ENCODE measurements at regions not wholly inside any gene's neighbourhood (a gene's known extent, or its start where the extent isn't known, plus 50 kb on each side); places are given as distances from the start of the nearest gene placed in this dataset.
A peak's percentile ranks its signal among the peaks of the same experiment; 100 is the strongest.

DNA sequence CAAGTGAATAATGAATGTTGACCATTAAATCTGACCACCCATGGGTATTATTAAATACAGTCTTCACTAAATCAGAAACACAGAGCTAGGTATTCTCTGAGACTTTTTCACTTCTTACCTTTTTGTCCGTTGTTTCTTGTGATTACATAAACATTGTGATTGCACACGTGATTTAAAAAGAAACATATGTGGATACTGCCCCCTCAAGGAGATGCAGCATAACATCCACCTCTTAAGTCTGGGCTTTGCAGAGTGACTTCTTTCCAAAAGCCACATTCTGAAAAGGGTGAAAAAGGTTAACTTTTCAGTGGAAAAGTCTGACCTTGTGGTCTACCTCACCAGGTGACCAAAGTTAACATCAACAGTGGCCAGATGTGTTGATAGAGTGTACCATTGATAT lies 185.5 kb upstream of the FAR2 start:
- no peak for DNase-seq
- H3K27me3 ChIP-seq, result no peaks in the 10 kb centered on the region
- H3K36me3 ChIP-seq, result no peaks in the 10 kb centered on the region
- peaks cover 0 to 11% (median 6%) of the 10 kb centered on the region in 4 donors for H3K4me1 ChIP-seq
- no peak overlapping the region for H3K4me3 ChIP-seq
- intact Hi-C loops (cut with DNase I), result no loop called here
- H3K9me3 ChIP-seq, result no peaks in the 10 kb centered on the region
- no peak overlapping the region for H3K27ac ChIP-seq
- no peak for TF ChIP-seq POLR2A (IDR thresholded peaks at IDR 0.05)
- 23 to 25% methylated on average over 2 of the region's 2 CpGs for WGBS, 2 donors

DNA sequence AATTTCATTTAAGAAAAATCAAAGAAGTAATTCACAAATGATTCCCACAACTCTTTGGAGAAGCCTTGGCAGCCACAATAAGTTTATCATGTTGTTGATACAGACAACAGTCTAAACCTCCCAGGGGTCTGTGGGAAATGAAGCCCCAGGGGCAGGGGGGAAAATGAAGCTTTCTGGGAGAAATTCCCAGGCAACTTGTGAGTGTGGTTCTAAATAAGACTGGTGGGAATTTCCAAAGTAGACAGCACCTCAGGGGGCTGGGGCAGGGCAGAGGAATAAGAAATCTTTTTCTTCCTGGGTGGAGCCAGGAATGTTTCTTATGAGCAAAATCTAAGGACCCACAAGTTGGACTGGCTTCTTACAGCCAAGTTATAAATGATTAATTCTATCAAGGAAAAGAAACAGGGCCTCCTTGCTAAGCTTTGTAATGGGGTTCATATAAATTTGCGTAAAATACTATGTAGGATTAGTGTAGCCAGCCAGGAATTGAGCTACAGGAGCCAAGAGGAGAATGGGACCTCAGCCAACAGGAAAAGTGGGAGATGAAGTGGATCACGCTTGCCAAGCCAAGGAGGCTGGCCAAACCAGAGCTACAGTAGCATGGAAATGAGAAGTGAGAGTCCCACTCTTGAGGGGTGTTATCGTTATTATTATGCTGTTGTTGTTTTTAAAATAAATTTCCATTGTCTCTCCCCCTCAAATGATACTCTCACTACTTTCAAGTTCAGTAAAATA lies 182.9 kb upstream of the FAR2 start:
- DNase-seq, result peak; percentile 64
- 21 to 58% methylated on average over 3 of the region's 3 CpGs for WGBS, 2 donors
- TF ChIP-seq EP300 (IDR thresholded peaks at IDR 0.05), result no peak
- no peak for TF ChIP-seq POLR2A (IDR thresholded peaks at IDR 0.05)
- H3K27me3 ChIP-seq, result no peaks in the 10 kb centered on the region
- no peak overlapping the region for H3K4me3 ChIP-seq
- H3K4me1 ChIP-seq, result peaks cover 0 to 11% (median 6%) of the 10 kb centered on the region in 4 donors
- H3K9me3 ChIP-seq, result no peaks in the 10 kb centered on the region
- peak overlapping the region in 1 of 4 donors; percentile 7 for H3K27ac ChIP-seq
- intact Hi-C loops (cut with DNase I), result no loop called here
- H3K36me3 ChIP-seq, result no peaks in the 10 kb centered on the region

DNA sequence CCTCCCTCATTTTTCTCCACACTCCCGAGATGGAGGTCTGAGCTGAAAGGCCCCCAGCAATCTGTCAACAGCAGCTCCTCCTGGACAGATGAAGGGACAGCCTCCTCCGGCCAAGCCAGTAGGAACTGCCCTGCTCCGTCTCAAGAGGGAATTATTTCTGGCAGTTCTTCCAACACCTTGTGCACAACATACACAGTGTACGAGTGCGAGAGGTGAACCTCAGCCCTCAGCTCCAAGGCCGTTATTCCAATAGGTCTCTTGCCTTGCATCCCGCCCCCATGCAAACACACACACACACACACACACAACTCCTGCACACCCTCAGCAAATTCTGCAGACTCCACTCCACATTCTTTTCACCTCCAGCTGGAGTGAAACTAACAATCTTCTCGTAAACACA lies 181.7 kb upstream of the FAR2 start:
- no peaks in the 10 kb centered on the region for H3K9me3 ChIP-seq
- 93% methylated on average over 8 of the region's 8 CpGs for WGBS, 2 donors
- no peak for DNase-seq
- peaks cover 0 to 11% (median 6%) of the 10 kb centered on the region in 4 donors for H3K4me1 ChIP-seq
- H3K36me3 ChIP-seq, result no peaks in the 10 kb centered on the region
- H3K27ac ChIP-seq, result no peak overlapping the region
- intact Hi-C loops (cut with DNase I), result no loop called here
- no peak overlapping the region for H3K4me3 ChIP-seq
- no peaks in the 10 kb centered on the region for H3K27me3 ChIP-seq
- TF ChIP-seq, protein P1, sequence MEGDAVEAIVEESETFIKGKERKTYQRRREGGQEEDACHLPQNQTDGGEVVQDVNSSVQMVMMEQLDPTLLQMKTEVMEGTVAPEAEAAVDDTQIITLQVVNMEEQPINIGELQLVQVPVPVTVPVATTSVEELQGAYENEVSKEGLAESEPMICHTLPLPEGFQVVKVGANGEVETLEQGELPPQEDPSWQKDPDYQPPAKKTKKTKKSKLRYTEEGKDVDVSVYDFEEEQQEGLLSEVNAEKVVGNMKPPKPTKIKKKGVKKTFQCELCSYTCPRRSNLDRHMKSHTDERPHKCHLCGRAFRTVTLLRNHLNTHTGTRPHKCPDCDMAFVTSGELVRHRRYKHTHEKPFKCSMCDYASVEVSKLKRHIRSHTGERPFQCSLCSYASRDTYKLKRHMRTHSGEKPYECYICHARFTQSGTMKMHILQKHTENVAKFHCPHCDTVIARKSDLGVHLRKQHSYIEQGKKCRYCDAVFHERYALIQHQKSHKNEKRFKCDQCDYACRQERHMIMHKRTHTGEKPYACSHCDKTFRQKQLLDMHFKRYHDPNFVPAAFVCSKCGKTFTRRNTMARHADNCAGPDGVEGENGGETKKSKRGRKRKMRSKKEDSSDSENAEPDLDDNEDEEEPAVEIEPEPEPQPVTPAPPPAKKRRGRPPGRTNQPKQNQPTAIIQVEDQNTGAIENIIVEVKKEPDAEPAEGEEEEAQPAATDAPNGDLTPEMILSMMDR (IDR thresholded peaks at IDR 0.05), result no peak
- TF ChIP-seq POLR2A (IDR thresholded peaks at IDR 0.05), result no peak
- TF ChIP-seq EP300 (IDR thresholded peaks at IDR 0.05), result no peak
- no peak for TF ChIP-seq POLR2AphosphoS5 (IDR thresholded peaks at IDR 0.05)

DNA sequence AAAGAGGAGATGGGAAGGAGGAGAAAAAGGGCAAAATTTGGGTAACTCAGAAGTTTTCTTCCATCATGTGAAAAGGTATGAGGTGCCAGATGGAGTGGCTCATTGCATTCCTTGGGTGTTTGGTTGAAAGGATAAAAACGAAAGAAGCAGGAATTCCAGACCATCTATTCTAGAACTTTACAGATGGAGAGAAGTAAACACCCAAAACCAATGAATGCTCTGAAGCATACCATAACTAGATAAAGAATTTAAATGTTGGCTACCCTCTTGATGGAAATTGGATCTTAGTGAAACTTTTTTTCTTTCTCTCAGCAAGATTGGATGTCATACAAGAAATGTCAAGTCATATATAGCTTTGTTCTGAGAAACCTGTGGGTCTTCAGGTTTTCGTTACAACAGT lies 175.6 kb upstream of the FAR2 start:
- no peaks in the 10 kb centered on the region for H3K27me3 ChIP-seq
- intact Hi-C loops (cut with DNase I), result no loop called here
- H3K36me3 ChIP-seq, result no peaks in the 10 kb centered on the region
- DNase-seq, result no peak
- no peaks in the 10 kb centered on the region for H3K4me1 ChIP-seq
- no peak overlapping the region for H3K27ac ChIP-seq
- H3K4me3 ChIP-seq, result no peak overlapping the region
- TF ChIP-seq EP300 (IDR thresholded peaks at IDR 0.05) (no peak), POLR2AphosphoS5 (IDR thresholded peaks at IDR 0.05) (no peak), POLR2A (IDR thresholded peaks at IDR 0.05) (no peak)
- TF ChIP-seq, protein P1 (IDR thresholded peaks at IDR 0.05), result no peak
- no peaks in the 10 kb centered on the region for H3K9me3 ChIP-seq
- WGBS, 2 donors, result 76 to 84% methylated on average over 2 of the region's 2 CpGs

DNA sequence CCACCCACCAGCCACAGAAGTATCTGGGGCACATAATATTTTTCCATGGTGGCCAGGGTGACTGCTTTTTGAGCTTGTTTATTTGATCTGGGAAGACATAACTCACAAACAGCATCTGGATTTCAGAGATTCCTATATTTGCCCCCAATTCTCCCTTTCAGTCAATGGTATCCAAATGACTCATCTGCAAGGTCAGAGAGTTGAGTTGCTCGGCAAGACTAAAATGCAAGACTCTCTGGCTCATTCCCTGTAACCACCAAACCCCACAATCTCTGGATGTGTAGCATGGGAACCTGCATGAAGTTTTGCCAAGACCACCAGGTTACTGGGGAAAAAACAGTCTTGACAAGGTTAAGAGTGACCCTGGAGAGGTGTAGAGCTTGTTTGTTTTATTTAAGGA lies 174.9 kb upstream of the FAR2 start:
- no peak for DNase-seq
- no peak overlapping the region for H3K4me3 ChIP-seq
- no peaks in the 10 kb centered on the region for H3K36me3 ChIP-seq
- H3K4me1 ChIP-seq, result no peaks in the 10 kb centered on the region
- intact Hi-C loops (cut with DNase I), result no loop called here
- no peak overlapping the region for H3K27ac ChIP-seq
- no peaks in the 10 kb centered on the region for H3K27me3 ChIP-seq
- WGBS, 2 donors, result 70 to 76% methylated on average over 1 of the region's 1 CpG
- no peak for TF ChIP-seq POLR2AphosphoS5 (IDR thresholded peaks at IDR 0.05)
- TF ChIP-seq POLR2A (IDR thresholded peaks at IDR 0.05), result no peak
- TF ChIP-seq EP300 (IDR thresholded peaks at IDR 0.05), result no peak
- TF ChIP-seq, protein P1 (IDR thresholded peaks at IDR 0.05), result no peak
- no peaks in the 10 kb centered on the region for H3K9me3 ChIP-seq

DNA sequence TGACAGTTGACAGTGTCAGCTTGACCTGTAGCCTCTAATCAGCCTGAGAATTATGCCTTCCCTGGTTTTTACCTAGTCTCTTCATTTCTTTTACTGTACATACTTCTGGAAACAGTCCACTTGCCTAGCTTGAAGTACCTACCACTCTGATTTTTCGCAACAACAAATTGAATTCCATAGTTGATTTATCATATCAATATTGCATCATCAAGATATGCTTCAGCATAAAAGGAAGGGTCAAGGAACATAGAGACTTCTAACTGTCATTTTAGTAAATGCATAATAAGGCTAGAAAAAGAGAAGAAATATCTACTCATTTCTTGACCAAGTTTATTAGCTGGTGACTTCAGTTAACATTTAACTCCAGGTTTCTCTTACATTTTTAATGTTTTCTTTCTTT lies 174.2 kb upstream of the FAR2 start:
- 89 to 93% methylated on average over 1 of the region's 1 CpG for WGBS, 2 donors
- Histone ChIP-seq H3K4me3 (no peak overlapping the region), H3K4me1 (no peaks in the 10 kb centered on the region), H3K9me3 (no peaks in the 10 kb centered on the region), H3K36me3 (no peaks in the 10 kb centered on the region), H3K27me3 (no peaks in the 10 kb centered on the region), H3K27ac (no peak overlapping the region)
- intact Hi-C loops (cut with DNase I), result no loop called here
- no peak for DNase-seq
- no peak for TF ChIP-seq EP300 (IDR thresholded peaks at IDR 0.05)
